Mesothelial cell of epicardium (in vitro differentiated cells): ENCODE measurements at regions not wholly inside any gene's neighbourhood (a gene's known extent, or its start where the extent isn't known, plus 50 kb on each side); places are given as distances from the start of the nearest gene placed in this dataset.

Source experiments
- DNase-seq, 2 experiments: peaks; one replicate each; pipeline ENCODE4 v3.0.0; 2021; ENCODE audit warnings: low spot score in 2 of 2; ENCODE audit not compliant: unreplicated experiment in 2 of 2
- H3K27ac Mint-ChIP-seq: 2 replicates; pipeline ENCODE4 v1.8.0; 2021; ENCODE audit warnings: mixed read lengths
- H3K27me3 Mint-ChIP-seq: 2 replicates; pipeline ENCODE4 v1.8.0; 2021; ENCODE audit warnings: low read depth, mixed read lengths
- H3K36me3 Mint-ChIP-seq: 2 replicates; pipeline ENCODE4 v1.8.0; 2021; ENCODE audit warnings: mixed read lengths
- H3K4me1 Mint-ChIP-seq: 2 replicates; pipeline ENCODE4 v1.8.0; 2021; ENCODE audit warnings: mixed read lengths
- H3K4me3 Mint-ChIP-seq: 2 replicates; pipeline ENCODE4 v1.8.0; 2021; ENCODE audit warnings: mild to moderate bottlenecking, moderate library complexity, mixed read lengths
- H3K9me3 Mint-ChIP-seq: 2 replicates; pipeline ENCODE4 v1.8.0; 2021; ENCODE audit warnings: mixed read lengths
- CTCF ChIP-seq: fragments of 200-600 bp; sonication (generic); IDR thresholded peaks from one replicate; pipeline ENCODE4 v1.5.0; 2021; ENCODE audit warnings: antibody characterized with exemption; ENCODE audit not compliant: unreplicated experiment

- peaks cover 19% of the 10 kb centered on the region for H3K27me3 Mint-ChIP-seq
- no peak overlapping the region for H3K27ac Mint-ChIP-seq
- no peak for DNase-seq
- TF ChIP-seq CTCF: no peak
- no peaks in the 10 kb centered on the region for H3K4me1 Mint-ChIP-seq
- H3K9me3 Mint-ChIP-seq: peaks cover 24% of the 10 kb centered on the region
- peaks cover 2% of the 10 kb centered on the region for H3K36me3 Mint-ChIP-seq
- no peak overlapping the region for H3K4me3 Mint-ChIP-seq
These were observed 139.5 kb upstream of the RGMA start for GRCh38 chr15:93228546-93228945.

GRCh38 chr15:93223803-93224202 lies 134.8 kb upstream of the RGMA start:
- peaks cover 10% of the 10 kb centered on the region for H3K9me3 Mint-ChIP-seq
- peaks cover 19% of the 10 kb centered on the region for H3K27me3 Mint-ChIP-seq
- peaks cover 8% of the 10 kb centered on the region for H3K4me1 Mint-ChIP-seq
- no peak for TF ChIP-seq CTCF
- no peaks in the 10 kb centered on the region for H3K36me3 Mint-ChIP-seq
- H3K27ac Mint-ChIP-seq: no peak overlapping the region
- no peak for DNase-seq
- no peak overlapping the region for H3K4me3 Mint-ChIP-seq

GRCh38 chr15:93221759-93222158 lies 132.7 kb upstream of the RGMA start:
- TF ChIP-seq CTCF: no peak
- Mint-ChIP-seq H3K4me3 (no peak overlapping the region), H3K27ac (no peak overlapping the region), H3K9me3 (peaks cover 8% of the 10 kb centered on the region), H3K4me1 (peaks cover 8% of the 10 kb centered on the region), H3K27me3 (peaks cover 19% of the 10 kb centered on the region), H3K36me3 (no peaks in the 10 kb centered on the region)
- no peak for DNase-seq

GRCh38 chr15:93219859-93220420 lies 130.9 kb upstream of the RGMA start:
- Mint-ChIP-seq H3K9me3 (peaks cover 4% of the 10 kb centered on the region), H3K4me3 (no peak overlapping the region), H3K4me1 (peaks cover 8% of the 10 kb centered on the region), H3K27me3 (peaks cover 14% of the 10 kb centered on the region), H3K36me3 (no peaks in the 10 kb centered on the region), H3K27ac (no peak overlapping the region)
- DNase-seq: no peak
- no peak for TF ChIP-seq CTCF

GRCh38 chr15:93217343-93217742 lies 128.3 kb upstream of the RGMA start:
- no peak overlapping the region for H3K27ac Mint-ChIP-seq
- no peak overlapping the region for H3K4me3 Mint-ChIP-seq
- no peaks in the 10 kb centered on the region for H3K36me3 Mint-ChIP-seq
- H3K9me3 Mint-ChIP-seq: peaks cover 7% of the 10 kb centered on the region
- peaks cover 8% of the 10 kb centered on the region for H3K4me1 Mint-ChIP-seq
- TF ChIP-seq CTCF: no peak
- no peak for DNase-seq
- peaks cover 9% of the 10 kb centered on the region for H3K27me3 Mint-ChIP-seq

- no peak overlapping the region for H3K27ac Mint-ChIP-seq
- H3K4me3 Mint-ChIP-seq: no peak overlapping the region
These were observed 125.1 kb upstream of the RGMA start for GRCh38 chr15:93214106-93214505.

More at GRCh38 chr15:93214106-93214505, 125.1 kb upstream of the RGMA start:
- no peaks in the 10 kb centered on the region for H3K36me3 Mint-ChIP-seq
- H3K4me1 Mint-ChIP-seq: peaks cover 4% of the 10 kb centered on the region
- TF ChIP-seq CTCF: no peak
- peaks cover 5% of the 10 kb centered on the region for H3K27me3 Mint-ChIP-seq
- H3K9me3 Mint-ChIP-seq: peaks cover 9% of the 10 kb centered on the region
- no peak for DNase-seq
